ENCODE measurements at regions not wholly inside any gene's neighbourhood (a gene's known extent, or its start where the extent isn't known, plus 50 kb on each side); places are given as distances from the start of the nearest gene placed in this dataset.

- intact Hi-C loops (cut with micrococcal nuclease; ENCODE audit: unreplicated experiment): no loop called here
- H3K27ac ChIP-seq (ENCODE audit: low read depth, low read length, poor library complexity, severe bottlenecking): no peak overlapping the region
- TF ChIP-seq CTCF (conservative IDR thresholded peaks at IDR 0.05; ENCODE audit: low read depth, low read length): no peak
- TF ChIP-seq EZH2 (IDR thresholded peaks at IDR 0.05; ENCODE audit: borderline replicate concordance, low read depth, low read length, poor library complexity, severe bottlenecking): no peak
- BruUV-seq (replicated peaks): no TSS peak
- no peaks in the 10 kb centered on the region for H3K9me3 ChIP-seq (ENCODE audit: low read depth, low read length, poor library complexity, severe bottlenecking)
- H3K36me3 ChIP-seq (ENCODE audit: insufficient read depth, low read length, poor library complexity, severe bottlenecking): no peaks in the 10 kb centered on the region
- no peaks in the 10 kb centered on the region for H3K27me3 ChIP-seq (replicated peaks; ENCODE audit: insufficient read depth, low read depth, low read length, poor library complexity)
- ChIA-PET CTCF (no interaction called here), POLR2A (ENCODE audit: low non-redundant PET) (interaction anchor here (0.7 kb wide), 1 partner anchor 452 kb away, joined by 3 read pairs; no protein-coding TSS in a partner anchor)
- no peak overlapping the region for H3K4me3 ChIP-seq (ENCODE audit: low read depth, low read length, poor library complexity, severe bottlenecking)
- DNase-seq (ENCODE audit: low spot score): no peak
- no peaks in the 10 kb centered on the region for H3K4me1 ChIP-seq (ENCODE audit: insufficient read depth, low read length, poor library complexity, severe bottlenecking)
These were observed 110.2 kb upstream of the NR3C1 start for GRCh38 chr5:143513720-143514119.

GRCh38 chr5:143511736-143512135 lies 108.2 kb upstream of the NR3C1 start:
- BruUV-seq (replicated peaks): no TSS peak
- DNase-seq (ENCODE audit: low spot score): no peak
- TF ChIP-seq EZH2 (IDR thresholded peaks at IDR 0.05; ENCODE audit: borderline replicate concordance, low read depth, low read length, poor library complexity, severe bottlenecking): no peak
- no peak for TF ChIP-seq CTCF (conservative IDR thresholded peaks at IDR 0.05; ENCODE audit: low read depth, low read length)
- H3K4me1 ChIP-seq (ENCODE audit: insufficient read depth, low read length, poor library complexity, severe bottlenecking): peaks cover 9% of the 10 kb centered on the region
- no peak overlapping the region for H3K27ac ChIP-seq (ENCODE audit: low read depth, low read length, poor library complexity, severe bottlenecking)
- intact Hi-C loops (cut with micrococcal nuclease; ENCODE audit: unreplicated experiment): no loop called here
- no peaks in the 10 kb centered on the region for H3K36me3 ChIP-seq (ENCODE audit: insufficient read depth, low read length, poor library complexity, severe bottlenecking)
- CTCF ChIA-PET: no interaction called here
- no peak overlapping the region for H3K4me3 ChIP-seq (ENCODE audit: low read depth, low read length, poor library complexity, severe bottlenecking)
- H3K27me3 ChIP-seq (replicated peaks; ENCODE audit: insufficient read depth, low read depth, low read length, poor library complexity): no peaks in the 10 kb centered on the region
- POLR2A ChIA-PET (ENCODE audit: low non-redundant PET): no interaction called here
- no peaks in the 10 kb centered on the region for H3K9me3 ChIP-seq (ENCODE audit: low read depth, low read length, poor library complexity, severe bottlenecking)

GRCh38 chr5:143509758-143510221 lies 106.3 kb upstream of the NR3C1 start:
- Histone ChIP-seq H3K4me3 (ENCODE audit: low read depth, low read length, poor library complexity, severe bottlenecking) (no peak overlapping the region), H3K36me3 (ENCODE audit: insufficient read depth, low read length, poor library complexity, severe bottlenecking) (no peaks in the 10 kb centered on the region), H3K4me1 (ENCODE audit: insufficient read depth, low read length, poor library complexity, severe bottlenecking) (peaks cover 9% of the 10 kb centered on the region), H3K9me3 (ENCODE audit: low read depth, low read length, poor library complexity, severe bottlenecking) (no peaks in the 10 kb centered on the region), H3K27me3 (replicated peaks; ENCODE audit: insufficient read depth, low read depth, low read length, poor library complexity) (no peaks in the 10 kb centered on the region), H3K27ac (ENCODE audit: low read depth, low read length, poor library complexity, severe bottlenecking) (no peak overlapping the region)
- no TSS peak for BruUV-seq (replicated peaks)
- intact Hi-C loops (cut with micrococcal nuclease; ENCODE audit: unreplicated experiment): loop anchor here (10.0 kb wide), 1 partner anchor 295 kb away; no protein-coding TSS in a partner anchor
- ChIA-PET CTCF (no interaction called here), POLR2A (ENCODE audit: low non-redundant PET) (no interaction called here)
- TF ChIP-seq EZH2 (IDR thresholded peaks at IDR 0.05; ENCODE audit: borderline replicate concordance, low read depth, low read length, poor library complexity, severe bottlenecking): no peak
- no peak for DNase-seq (ENCODE audit: low spot score)
